Astrocyte of the hippocampus (primary cell): ENCODE measurements at regions not wholly inside any gene's neighbourhood (a gene's known extent, or its start where the extent isn't known, plus 50 kb on each side); places are given as distances from the start of the nearest gene placed in this dataset.

Experiments
- DNase-seq: peaks from one replicate; pipeline ENCODE4 v3.0.0; 2011; ENCODE audit warnings: low read depth, low spot score

GRCh38 chr4:153988492-153989363 lies 199.8 kb upstream of the SFRP2 start:
- peak; percentile 89 for DNase-seq

GRCh38 chr4:153987291-153987690 lies 198.4 kb upstream of the SFRP2 start:
- DNase-seq = peak; percentile 89

GRCh38 chr4:153976954-153977353 lies 188.1 kb upstream of the SFRP2 start:
- peak; percentile 43 for DNase-seq

- no peak for DNase-seq
These were observed 185.6 kb upstream of the SFRP2 start for GRCh38 chr4:153974452-153974851.

- DNase-seq = no peak
These were observed 185.1 kb upstream of the SFRP2 start for GRCh38 chr4:153973942-153974341.

- no peak for DNase-seq
These were observed 183.0 kb upstream of the SFRP2 start for GRCh38 chr4:153971899-153972298.

GRCh38 chr4:153970169-153970568 lies 181.3 kb upstream of the SFRP2 start:
- DNase-seq = no peak

- DNase-seq = no peak
These were observed 180.7 kb upstream of the SFRP2 start for GRCh38 chr4:153969542-153969941.

GRCh38 chr4:153966641-153967040 lies 177.8 kb upstream of the SFRP2 start:
- no peak for DNase-seq

- DNase-seq = peak; percentile 35
These were observed 174.3 kb upstream of the SFRP2 start for GRCh38 chr4:153963216-153963615.

GRCh38 chr4:153962311-153963039 lies 173.6 kb upstream of the SFRP2 start:
- peak; percentile 63 for DNase-seq

GRCh38 chr4:153955327-153955726 lies 166.4 kb upstream of the SFRP2 start:
- no peak for DNase-seq

- DNase-seq = no peak
These were observed 165.8 kb upstream of the SFRP2 start for GRCh38 chr4:153954654-153955053.

- DNase-seq = peak; percentile 90
These were observed 161.5 kb upstream of the SFRP2 start for GRCh38 chr4:153950100-153950979.

- DNase-seq = no peak
These were observed 159.2 kb upstream of the SFRP2 start for GRCh38 chr4:153948041-153948440.

GRCh38 chr4:153947124-153947523 lies 158.2 kb upstream of the SFRP2 start:
- DNase-seq = no peak

GRCh38 chr4:153945704-153946103 lies 156.8 kb upstream of the SFRP2 start:
- DNase-seq = no peak

- DNase-seq = no peak
These were observed 155.0 kb upstream of the SFRP2 start for GRCh38 chr4:153943738-153944415.

- no peak for DNase-seq
These were observed 152.0 kb upstream of the SFRP2 start for GRCh38 chr4:153940916-153941315.

GRCh38 chr4:153939570-153939969 lies 150.7 kb upstream of the SFRP2 start:
- no peak for DNase-seq

GRCh38 chr4:153938994-153939393 lies 150.1 kb upstream of the SFRP2 start:
- no peak for DNase-seq
